Pancreas (tissue), 10 donors: ENCODE measurements at regions not wholly inside any gene's neighbourhood (a gene's known extent, or its start where the extent isn't known, plus 50 kb on each side); places are given as distances from the start of the nearest gene placed in this dataset.
A peak's percentile ranks its signal among the peaks of the same experiment; 100 is the strongest.

Experiments
- ATAC-seq, 4 donors: fragments of 200-7000 bp; cut with Tn5 transposase; one replicate each; pipeline versions ENCODE4 v1.8.0 to v1.9.1; 2020; ENCODE audit warnings: mild to moderate bottlenecking in 4 of 4, moderate library complexity in 4 of 4
- DNase-seq, 6 donors: peaks; one replicate each; pipeline ENCODE4 v3.0.0-alpha.2; 2020
- FAIRE-seq: peaks from 2 replicates; lab custom pipeline; 2012; peaks lifted over from hg19 to GRCh38; lab: Jason Lieb, UNC
- H3K27ac ChIP-seq, 4 donors: fragments of 200-600 bp; sonication (generic); 1 replicate in 3 of 4; 2 replicates in 1 of 4; pipeline versions ENCODE4 v1.5.0 to v1.8.0; 2020
- H3K27me3 ChIP-seq, 4 donors: fragments of 200-600 bp; one replicate each; pipeline ENCODE4 v1.8.0; 2021
- H3K36me3 ChIP-seq, 3 donors: fragments of 200-600 bp; sonication (generic) in 1 of 3; one replicate each; pipeline versions ENCODE4 v1.5.0 to v1.8.0; 2020 to 2021
- H3K4me1 ChIP-seq, 3 donors: fragments of 200-600 bp; one replicate each; pipeline ENCODE4 v1.8.0; 2021
- H3K4me3 ChIP-seq, 4 donors: fragments of 200-600 bp; sonication (generic) in 2 of 4; one replicate each; pipeline versions ENCODE4 v1.5.0 to v1.8.0; 2020 to 2021
- H3K9me3 ChIP-seq, 4 donors: fragments of 200-600 bp; one replicate each; pipeline ENCODE4 v1.8.0; 2021
- WGBS, 2 donors: extraction: QIAGEN DNeasy Blood & Tissue Kit; methylation state at CpG; one replicate each; pipeline ENCODE4 v1.1.7; 2013; 5-methylcytosine and 5-hydroxymethylcytosine counted together
- intact Hi-C, 3 donors: fragments of 100-400 bp; cut with DNase I; formaldehyde crosslinking; loops; one replicate each; pipeline versions ENCODE4 v1.11.1 to v1.14.2; 2022
- TF ChIP-seq, protein P1 (sequence below), 4 donors: fragments of 200-600 bp; sonication (generic) in 3 of 4; IDR thresholded peaks; one replicate each; pipeline versions ENCODE4 v1.5.0 to v1.8.0; 2021; ENCODE audit warnings: antibody characterized with exemption in 4 of 4
- donor health status: healthy with polysubstance abuse.
- donor health status: DM: no; HTN: no; CAD: no; lungs with moderate emphysema.
- donor health status: DM: no; HTN: no; CAD: no.
- donor health status: control.
- donor health status: control.
- donor health status: Bipolar disorder and iron deficiency.
- donor health status: DM: yes; HTN: yes; CAD: no.
- donor health status: DM: no; HTN: no; CAD: no.
- donor health status: DM: no; HTN: no; CAD: no.
- donor health status: DM: yes; HTN: yes; CAD: no.

DNA sequence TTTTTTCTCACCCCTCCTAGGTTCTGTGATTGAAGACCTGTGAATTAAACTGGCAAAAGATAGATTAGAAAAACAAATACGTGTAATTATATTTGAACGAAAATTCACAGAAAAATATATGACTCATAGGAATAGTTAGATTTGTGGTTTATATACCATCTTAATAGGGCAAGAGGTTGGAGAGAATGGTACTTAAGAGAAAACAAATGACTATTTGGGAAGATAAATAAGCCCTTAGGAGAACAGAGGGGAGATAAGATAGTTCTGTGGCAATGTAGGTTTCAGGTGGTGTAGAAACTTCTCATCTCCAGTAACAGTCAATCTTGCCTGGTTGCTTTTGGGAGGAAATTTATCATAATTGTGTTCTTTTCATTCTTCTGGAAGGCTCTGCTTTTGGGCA is 122.0 kb downstream of the PRDM9 start:
- H3K36me3 ChIP-seq, result no peaks in the 10 kb centered on the region
- no peaks in the 10 kb centered on the region for H3K9me3 ChIP-seq
- H3K27me3 ChIP-seq, result no peaks in the 10 kb centered on the region
- DNase-seq (no peak), FAIRE-seq (no peak), ATAC-seq (no peak)
- intact Hi-C loops, result no loop called here
- H3K27ac ChIP-seq, result no peak overlapping the region
- TF ChIP-seq, protein P1, sequence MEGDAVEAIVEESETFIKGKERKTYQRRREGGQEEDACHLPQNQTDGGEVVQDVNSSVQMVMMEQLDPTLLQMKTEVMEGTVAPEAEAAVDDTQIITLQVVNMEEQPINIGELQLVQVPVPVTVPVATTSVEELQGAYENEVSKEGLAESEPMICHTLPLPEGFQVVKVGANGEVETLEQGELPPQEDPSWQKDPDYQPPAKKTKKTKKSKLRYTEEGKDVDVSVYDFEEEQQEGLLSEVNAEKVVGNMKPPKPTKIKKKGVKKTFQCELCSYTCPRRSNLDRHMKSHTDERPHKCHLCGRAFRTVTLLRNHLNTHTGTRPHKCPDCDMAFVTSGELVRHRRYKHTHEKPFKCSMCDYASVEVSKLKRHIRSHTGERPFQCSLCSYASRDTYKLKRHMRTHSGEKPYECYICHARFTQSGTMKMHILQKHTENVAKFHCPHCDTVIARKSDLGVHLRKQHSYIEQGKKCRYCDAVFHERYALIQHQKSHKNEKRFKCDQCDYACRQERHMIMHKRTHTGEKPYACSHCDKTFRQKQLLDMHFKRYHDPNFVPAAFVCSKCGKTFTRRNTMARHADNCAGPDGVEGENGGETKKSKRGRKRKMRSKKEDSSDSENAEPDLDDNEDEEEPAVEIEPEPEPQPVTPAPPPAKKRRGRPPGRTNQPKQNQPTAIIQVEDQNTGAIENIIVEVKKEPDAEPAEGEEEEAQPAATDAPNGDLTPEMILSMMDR (IDR thresholded peaks at IDR 0.05), result no peak
- H3K4me1 ChIP-seq, result no peaks in the 10 kb centered on the region
- 55 to 62% methylated on average over 2 of the region's 2 CpGs for WGBS, 2 donors
- no peak overlapping the region for H3K4me3 ChIP-seq

DNA sequence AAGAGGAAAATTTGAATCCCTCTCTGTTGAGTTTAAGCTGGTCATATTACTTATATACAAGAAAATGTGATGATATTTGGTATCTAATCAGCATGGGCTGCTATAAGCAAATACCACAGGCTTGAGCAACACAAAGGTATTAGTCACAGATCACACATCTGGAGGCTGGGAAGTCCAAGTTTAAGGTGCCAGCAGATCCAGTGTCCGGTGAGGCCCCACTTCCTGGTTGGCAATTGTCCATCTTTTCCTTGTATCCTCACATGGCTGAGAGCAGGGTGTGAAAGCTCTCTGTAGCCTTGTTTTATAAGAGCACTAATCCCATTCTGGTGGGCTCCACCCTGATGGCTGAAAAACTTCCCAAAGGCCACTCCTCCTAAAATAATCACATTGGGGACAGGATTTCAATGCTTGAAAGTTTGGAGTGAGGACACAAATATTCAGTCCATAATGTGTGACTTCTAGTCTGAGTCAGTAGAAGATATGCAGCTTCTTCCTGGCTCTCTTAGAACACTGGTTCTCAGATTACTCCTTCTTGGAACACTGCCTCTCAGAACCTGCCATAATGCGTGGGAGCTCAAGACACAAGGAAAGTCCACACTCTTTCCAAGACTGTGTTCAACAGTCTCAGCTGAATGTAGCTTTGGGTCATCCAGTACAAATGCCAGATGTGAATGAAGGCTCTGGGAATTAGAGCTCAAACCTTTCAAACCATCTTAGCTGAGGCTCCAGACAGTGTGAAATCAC is 124.1 kb downstream of the PRDM9 start:
- TF ChIP-seq, protein P1 (IDR thresholded peaks at IDR 0.05), result no peak
- H3K27ac ChIP-seq, result no peak overlapping the region
- no peaks in the 10 kb centered on the region for H3K27me3 ChIP-seq
- intact Hi-C loops, result no loop called here
- 58 to 62% methylated on average over 2 of the region's 2 CpGs for WGBS, 2 donors
- H3K4me1 ChIP-seq, result no peaks in the 10 kb centered on the region
- DNase-seq (no peak), ATAC-seq (peak in 2 of 4 donors; percentile 47 to 58), FAIRE-seq (no peak)
- no peaks in the 10 kb centered on the region for H3K36me3 ChIP-seq
- no peaks in the 10 kb centered on the region for H3K9me3 ChIP-seq
- no peak overlapping the region for H3K4me3 ChIP-seq

DNA sequence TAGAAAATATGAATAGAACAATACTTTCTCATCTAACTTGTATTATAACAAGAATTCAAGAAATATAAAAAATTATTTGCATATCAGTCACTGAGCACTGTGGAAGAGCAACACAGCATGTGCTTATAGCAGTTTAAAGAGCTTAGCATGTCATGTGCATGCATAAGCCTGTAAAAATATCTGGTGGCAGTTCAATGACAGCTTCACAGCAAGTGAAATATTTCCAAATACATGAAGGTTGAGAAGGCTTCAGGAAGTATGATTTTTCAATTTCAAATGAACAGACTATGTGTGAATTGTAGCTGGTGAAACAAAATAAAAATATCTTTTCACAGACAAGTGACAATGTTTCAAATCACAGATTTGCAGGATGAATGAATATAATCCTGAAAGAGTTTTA is 128.5 kb downstream of the PRDM9 start:
- intact Hi-C loops, result no loop called here
- Histone ChIP-seq H3K27me3 (no peaks in the 10 kb centered on the region), H3K4me3 (no peak overlapping the region), H3K9me3 (no peaks in the 10 kb centered on the region), H3K4me1 (no peaks in the 10 kb centered on the region), H3K27ac (no peak overlapping the region), H3K36me3 (no peaks in the 10 kb centered on the region)
- TF ChIP-seq, protein P1 (IDR thresholded peaks at IDR 0.05), result no peak
- FAIRE-seq (no peak), DNase-seq (no peak), ATAC-seq (no peak)

DNA sequence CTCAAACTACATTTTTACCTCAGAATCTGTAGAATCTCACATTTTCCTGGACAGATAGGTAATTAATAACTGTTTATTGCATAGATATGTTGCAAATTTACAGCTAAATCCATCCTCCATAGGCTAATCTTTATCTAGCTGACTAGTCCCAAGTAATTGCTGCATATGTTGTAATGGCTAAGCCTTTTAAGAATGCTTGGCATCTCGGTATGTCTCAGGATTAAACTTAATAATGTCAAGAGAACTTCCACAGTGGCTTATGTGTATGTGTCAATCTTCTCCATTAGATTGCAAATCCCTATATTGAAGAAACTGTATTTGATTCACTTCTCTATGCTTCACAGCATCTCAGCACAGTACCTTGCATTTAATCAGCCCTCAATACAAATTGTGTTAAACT is 131.9 kb downstream of the PRDM9 start:
- Histone ChIP-seq H3K27me3 (no peaks in the 10 kb centered on the region), H3K36me3 (no peaks in the 10 kb centered on the region), H3K4me3 (no peak overlapping the region), H3K27ac (no peak overlapping the region), H3K9me3 (no peaks in the 10 kb centered on the region), H3K4me1 (no peaks in the 10 kb centered on the region)
- WGBS, 2 donors, result 48 to 51% methylated on average over 1 of the region's 1 CpG
- TF ChIP-seq, protein P1 (IDR thresholded peaks at IDR 0.05), result no peak
- intact Hi-C loops, result no loop called here
- ATAC-seq (no peak), FAIRE-seq (no peak), DNase-seq (no peak)

DNA sequence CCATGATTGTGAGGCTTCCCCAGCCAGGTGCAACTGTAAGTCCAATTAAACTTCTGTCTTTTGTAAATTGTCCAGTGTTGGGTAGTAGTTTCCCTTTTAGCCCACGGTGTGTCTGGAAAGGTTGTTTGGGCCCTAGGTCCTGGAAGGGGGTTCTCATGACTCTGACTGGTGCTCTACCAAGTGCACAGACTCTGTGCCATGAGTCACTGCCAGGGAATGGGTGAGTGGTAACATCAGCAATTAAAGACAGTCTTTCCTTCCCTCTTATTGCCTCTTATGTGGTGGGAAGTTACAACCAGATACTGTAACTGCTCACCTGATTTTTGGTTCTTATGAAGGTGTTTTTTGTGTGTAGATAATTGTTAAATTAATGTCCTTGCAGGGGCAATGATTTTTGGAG is 141.2 kb downstream of the PRDM9 start:
- no peaks in the 10 kb centered on the region for H3K9me3 ChIP-seq
- ATAC-seq (no peak), DNase-seq (no peak), FAIRE-seq (no peak)
- H3K27me3 ChIP-seq, result no peaks in the 10 kb centered on the region
- no peaks in the 10 kb centered on the region for H3K36me3 ChIP-seq
- intact Hi-C loops, result no loop called here
- WGBS, 2 donors, result 64 to 76% methylated on average over 1 of the region's 1 CpG
- no peak overlapping the region for H3K4me3 ChIP-seq
- H3K4me1 ChIP-seq, result no peaks in the 10 kb centered on the region
- no peak overlapping the region for H3K27ac ChIP-seq
- TF ChIP-seq, protein P1 (IDR thresholded peaks at IDR 0.05), result no peak
